Thoracic aorta (tissue), 2 donors: ENCODE measurements at regions not wholly inside any gene's neighbourhood (a gene's known extent, or its start where the extent isn't known, plus 50 kb on each side); places are given as distances from the start of the nearest gene placed in this dataset.

ENCODE experiments used
- ATAC-seq: fragments of 150-250 bp; one replicate; pipeline ENCODE4 v1.8.0; 2017; ENCODE audit warnings: low read depth; ENCODE audit not compliant: insufficient number of reproducible peaks, low FRiP score
- DNase-seq: peaks from one replicate; pipeline ENCODE4 v3.0.0-alpha.2; 2020; ENCODE audit warnings: low spot score
- H3K27ac ChIP-seq, 2 donors: fragments of 200-600 bp; sonication (generic); 1 replicate in 1 of 2; 2 replicates in 1 of 2; pipeline ENCODE4 v1.5.1; 2016; ENCODE audit warnings: mild to moderate bottlenecking in 2 of 2, moderate library complexity in 2 of 2
- H3K27me3 ChIP-seq: fragments of 200-600 bp; sonication (generic); replicated peaks from 2 replicates; pipeline ENCODE4 v1.6.0; 2016; ENCODE audit warnings: mild to moderate bottlenecking; ENCODE audit not compliant: insufficient read depth
- H3K36me3 ChIP-seq: fragments of 200-600 bp; sonication (generic); one replicate; pipeline ENCODE4 v1.5.1; 2016
- H3K4me1 ChIP-seq, 2 donors: fragments of 200-600 bp; sonication (generic); 1 replicate in 1 of 2; 2 replicates in 1 of 2; pipeline versions ENCODE4 v1.5.1 to v1.6.0; 2016; ENCODE audit warnings: low read depth in 2 of 2, mild to moderate bottlenecking in 1 of 2; ENCODE audit not compliant: control insufficient read depth in 1 of 2
- H3K4me3 ChIP-seq: fragments of 200-600 bp; sonication (generic); 2 replicates; pipeline ENCODE4 v1.5.1; 2016; ENCODE audit warnings: mild to moderate bottlenecking
- H3K9me3 ChIP-seq: fragments of 200-600 bp; sonication (generic); 2 replicates; pipeline ENCODE4 v1.5.1; 2016
- CTCF ChIP-seq: fragments of 200-600 bp; sonication (generic); IDR thresholded peaks from one replicate; pipeline ENCODE4 v1.5.1; 2019; ENCODE audit warnings: antibody characterized with exemption

GRCh38 chr21:16096988-16097387 lies 367.2 kb downstream of the USP25 start:
- H3K9me3 ChIP-seq = no peaks in the 10 kb centered on the region
- no peaks in the 10 kb centered on the region for H3K4me1 ChIP-seq
- no peak overlapping the region for H3K4me3 ChIP-seq
- ATAC-seq (no peak), DNase-seq (no peak)
- no peak for TF ChIP-seq CTCF
- no peaks in the 10 kb centered on the region for H3K36me3 ChIP-seq
- H3K27me3 ChIP-seq = no peaks in the 10 kb centered on the region
- no peak overlapping the region for H3K27ac ChIP-seq

GRCh38 chr21:16102113-16102512 lies 372.3 kb downstream of the USP25 start:
- DNase-seq (no peak), ATAC-seq (no peak)
- Histone ChIP-seq H3K9me3 (peaks cover 7% of the 10 kb centered on the region), H3K36me3 (no peaks in the 10 kb centered on the region), H3K27ac (no peak overlapping the region), H3K27me3 (no peaks in the 10 kb centered on the region), H3K4me1 (no peaks in the 10 kb centered on the region), H3K4me3 (no peak overlapping the region)
- TF ChIP-seq CTCF = no peak

GRCh38 chr21:16108561-16109075 lies 378.8 kb downstream of the USP25 start:
- H3K4me3 ChIP-seq = no peak overlapping the region
- ATAC-seq (no peak), DNase-seq (no peak)
- peaks cover 7% of the 10 kb centered on the region for H3K9me3 ChIP-seq
- no peaks in the 10 kb centered on the region for H3K4me1 ChIP-seq
- no peaks in the 10 kb centered on the region for H3K27me3 ChIP-seq
- H3K27ac ChIP-seq = no peak overlapping the region
- no peaks in the 10 kb centered on the region for H3K36me3 ChIP-seq
- no peak for TF ChIP-seq CTCF

- Histone ChIP-seq H3K4me1 (peaks cover 0 to 7% of the 10 kb centered on the region in 2 donors), H3K27ac (no peak overlapping the region), H3K9me3 (no peaks in the 10 kb centered on the region), H3K4me3 (no peak overlapping the region), H3K36me3 (no peaks in the 10 kb centered on the region), H3K27me3 (no peaks in the 10 kb centered on the region)
- ATAC-seq (no peak), DNase-seq (no peak)
- TF ChIP-seq CTCF = no peak
These were observed 383.4 kb downstream of the USP25 start for GRCh38 chr21:16113052-16113715.

DNA sequence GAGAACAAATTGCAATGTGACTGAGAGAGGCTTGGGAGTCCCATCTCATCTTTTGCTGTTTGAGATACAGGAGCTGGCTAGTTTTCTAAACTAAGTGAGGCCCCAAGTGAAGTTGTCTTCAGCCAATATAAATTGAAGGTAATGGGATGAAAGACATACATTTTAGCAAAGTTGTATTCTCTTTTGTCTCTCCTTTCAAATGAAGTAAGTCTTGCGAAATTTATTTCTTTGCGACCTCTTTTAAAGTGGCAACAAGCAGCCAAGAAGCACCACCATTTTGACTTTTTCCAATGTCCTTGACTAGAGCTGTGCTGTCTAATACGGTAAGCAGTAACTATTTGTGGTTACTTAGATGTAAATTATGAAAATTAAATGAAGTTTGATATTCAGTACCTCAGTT lies 385.7 kb downstream of the USP25 start:
- H3K9me3 ChIP-seq = no peaks in the 10 kb centered on the region
- H3K27ac ChIP-seq = no peak overlapping the region
- no peaks in the 10 kb centered on the region for H3K36me3 ChIP-seq
- TF ChIP-seq CTCF = no peak
- ATAC-seq (no peak), DNase-seq (no peak)
- peaks cover 0 to 8% of the 10 kb centered on the region in 2 donors for H3K4me1 ChIP-seq
- H3K27me3 ChIP-seq = no peaks in the 10 kb centered on the region
- H3K4me3 ChIP-seq = no peak overlapping the region
